ENCODE measurements at regions not wholly inside any gene's neighbourhood (a gene's known extent, or its start where the extent isn't known, plus 50 kb on each side); places are given as distances from the start of the nearest gene placed in this dataset.

DNA sequence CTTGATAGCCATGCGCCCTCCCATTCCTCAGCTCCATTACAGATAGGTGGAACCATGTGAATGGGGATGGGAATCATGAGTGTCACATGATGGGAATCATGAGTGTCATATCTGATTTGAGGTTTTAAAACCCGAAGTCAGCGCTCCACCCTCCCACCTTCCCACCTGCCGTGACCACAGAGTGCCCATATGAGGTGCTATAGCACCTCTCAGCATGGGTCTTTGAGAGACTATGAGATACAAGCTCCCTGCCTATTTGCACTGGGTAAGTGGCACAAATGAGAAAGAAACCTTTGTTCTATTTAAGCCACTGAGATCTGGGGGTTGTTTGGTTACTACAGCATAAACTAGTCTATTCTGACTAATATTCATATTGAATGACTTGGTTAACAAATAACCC, 78.5 kb upstream of the PTPRM start:
- ATAC-seq (no peak), DNase-seq (ENCODE audit: low read depth, low spot score) (no peak)
- ChIA-PET RAD21 (ENCODE audit: low non-redundant PET in 1 of 2, low total read pairs in 2 of 2, uncharacterized antibody in 2 of 2, unreplicated experiment in 2 of 2) (no interaction called here), POLR2A (no interaction called here), CTCF (no interaction called here)
- BruUV-seq (replicated peaks) = no TSS peak
- H3K4me2 ChIP-seq (ENCODE audit: low read length) = no peak overlapping the region
- H3K27ac ChIP-seq (ENCODE audit: low read depth, low read length) = no peak overlapping the region
- no peak overlapping the region for H2AFZ ChIP-seq (ENCODE audit: low read depth, low read length, poor library complexity, severe bottlenecking)
- H3K27me3 ChIP-seq (ENCODE audit: insufficient read depth, low read length) = no peaks in the 10 kb centered on the region
- no peak overlapping the region for H3K4me3 ChIP-seq (replicated peaks in 1 of 2; ENCODE audit: low read depth in 1 of 2, low read length in 2 of 2)
- H3K79me2 ChIP-seq (ENCODE audit: insufficient read depth, low read length) = no peaks in the 10 kb centered on the region
- TF ChIP-seq CEBPB (IDR thresholded peaks at IDR 0.05; ENCODE audit: low read depth) (no peak), EZH2phosphoT487 (IDR thresholded peaks at IDR 0.05; ENCODE audit: borderline replicate concordance) (no peak), JUND (IDR thresholded peaks at IDR 0.05) (no peak), FOSL1 (IDR thresholded peaks at IDR 0.05; ENCODE audit: low read depth) (no peak), EGR1 (IDR thresholded peaks at IDR 0.05; ENCODE audit: low read depth) (no peak), ZNF274 (IDR thresholded peaks at IDR 0.05; ENCODE audit: low read depth, low read length) (no peak), POLR2AphosphoS5 (IDR thresholded peaks at IDR 0.05; ENCODE audit: low read depth, low read length) (no peak), SP1 (IDR thresholded peaks at IDR 0.05; ENCODE audit: low read depth) (no peak), POLR2A (IDR thresholded peaks at IDR 0.05; ENCODE audit: borderline replicate concordance, extremely low read depth, insufficient read depth, insufficient read length) (no peak), RAD21 (IDR thresholded peaks at IDR 0.05; ENCODE audit: low read depth) (no peak)
- H3K9me2 ChIP-seq (ENCODE audit: insufficient read depth) = no peaks in the 10 kb centered on the region
- H3K4me1 ChIP-seq (ENCODE audit: control insufficient read depth in 1 of 2, insufficient read depth in 2 of 2, low read length in 2 of 2) = no peaks in the 10 kb centered on the region
- no peaks in the 10 kb centered on the region for H4K20me1 ChIP-seq (ENCODE audit: insufficient read depth)
- no peak overlapping the region for H3K9ac ChIP-seq (ENCODE audit: low read length)
- no peaks in the 10 kb centered on the region for H3K36me3 ChIP-seq (ENCODE audit: control insufficient read depth in 1 of 2, insufficient read depth in 2 of 2, low read length in 2 of 2)
- intact Hi-C loops (cut with micrococcal nuclease) = no loop called here
- peaks cover 0 to 4% of the 10 kb centered on the region in 2 experiments; a peak in 1 of 4 replicates for H3K9me3 ChIP-seq (ENCODE audit: control insufficient read depth in 1 of 2, insufficient read depth in 1 of 2, low read depth in 1 of 2, low read length in 2 of 2)

DNA sequence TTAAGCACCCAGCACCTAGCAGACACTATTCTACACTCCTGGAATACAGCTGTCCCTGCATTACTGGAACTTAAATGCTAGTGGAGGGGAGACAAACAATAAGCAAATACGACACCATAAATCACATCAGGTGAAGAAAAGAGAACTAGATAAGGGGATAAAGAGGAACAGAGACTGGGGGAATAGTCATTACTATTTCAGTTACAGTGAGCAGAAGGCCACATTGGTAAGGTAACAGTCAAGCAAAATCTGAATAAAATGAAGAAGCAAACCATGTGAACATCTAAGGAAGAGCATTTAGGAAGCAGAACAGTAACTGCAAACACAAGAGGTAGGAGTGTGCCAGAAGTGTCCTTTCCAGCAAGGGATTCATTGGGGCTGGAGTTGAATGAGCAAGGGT, 77.0 kb upstream of the PTPRM start:
- ATAC-seq (no peak), DNase-seq (ENCODE audit: low read depth, low spot score) (no peak)
- no peaks in the 10 kb centered on the region for H3K27me3 ChIP-seq (ENCODE audit: insufficient read depth, low read length)
- H3K27ac ChIP-seq (ENCODE audit: low read depth, low read length) = no peak overlapping the region
- no peak overlapping the region for H2AFZ ChIP-seq (ENCODE audit: low read depth, low read length, poor library complexity, severe bottlenecking)
- no peak overlapping the region for H3K4me3 ChIP-seq (replicated peaks in 1 of 2; ENCODE audit: low read depth in 1 of 2, low read length in 2 of 2)
- ChIA-PET RAD21 (ENCODE audit: low non-redundant PET in 1 of 2, low total read pairs in 2 of 2, uncharacterized antibody in 2 of 2, unreplicated experiment in 2 of 2) (no interaction called here), CTCF (no interaction called here), POLR2A (no interaction called here)
- intact Hi-C loops (cut with micrococcal nuclease) = no loop called here
- TF ChIP-seq JUND (IDR thresholded peaks at IDR 0.05) (no peak), POLR2A (IDR thresholded peaks at IDR 0.05; ENCODE audit: borderline replicate concordance, extremely low read depth, insufficient read depth, insufficient read length) (no peak)
- TF ChIP-seq, protein P1, sequence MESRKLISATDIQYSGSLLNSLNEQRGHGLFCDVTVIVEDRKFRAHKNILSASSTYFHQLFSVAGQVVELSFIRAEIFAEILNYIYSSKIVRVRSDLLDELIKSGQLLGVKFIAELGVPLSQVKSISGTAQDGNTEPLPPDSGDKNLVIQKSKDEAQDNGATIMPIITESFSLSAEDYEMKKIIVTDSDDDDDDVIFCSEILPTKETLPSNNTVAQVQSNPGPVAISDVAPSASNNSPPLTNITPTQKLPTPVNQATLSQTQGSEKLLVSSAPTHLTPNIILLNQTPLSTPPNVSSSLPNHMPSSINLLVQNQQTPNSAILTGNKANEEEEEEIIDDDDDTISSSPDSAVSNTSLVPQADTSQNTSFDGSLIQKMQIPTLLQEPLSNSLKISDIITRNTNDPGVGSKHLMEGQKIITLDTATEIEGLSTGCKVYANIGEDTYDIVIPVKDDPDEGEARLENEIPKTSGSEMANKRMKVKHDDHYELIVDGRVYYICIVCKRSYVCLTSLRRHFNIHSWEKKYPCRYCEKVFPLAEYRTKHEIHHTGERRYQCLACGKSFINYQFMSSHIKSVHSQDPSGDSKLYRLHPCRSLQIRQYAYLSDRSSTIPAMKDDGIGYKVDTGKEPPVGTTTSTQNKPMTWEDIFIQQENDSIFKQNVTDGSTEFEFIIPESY (IDR thresholded peaks at IDR 0.05; ENCODE audit: extremely low read depth, insufficient replicate concordance, low read length) = no peak
- H3K9ac ChIP-seq (ENCODE audit: low read length) = no peak overlapping the region
- no peaks in the 10 kb centered on the region for H4K20me1 ChIP-seq (ENCODE audit: insufficient read depth)
- H3K36me3 ChIP-seq (ENCODE audit: control insufficient read depth in 1 of 2, insufficient read depth in 2 of 2, low read length in 2 of 2) = no peaks in the 10 kb centered on the region
- H3K4me1 ChIP-seq (ENCODE audit: control insufficient read depth in 1 of 2, insufficient read depth in 2 of 2, low read length in 2 of 2) = no peaks in the 10 kb centered on the region
- H3K9me3 ChIP-seq (ENCODE audit: control insufficient read depth in 1 of 2, insufficient read depth in 1 of 2, low read depth in 1 of 2, low read length in 2 of 2) = peaks cover 0 to 4% of the 10 kb centered on the region in 2 experiments; a peak in 1 of 4 replicates
- no peaks in the 10 kb centered on the region for H3K9me2 ChIP-seq (ENCODE audit: insufficient read depth)
- no peaks in the 10 kb centered on the region for H3K79me2 ChIP-seq (ENCODE audit: insufficient read depth, low read length)
- H3K4me2 ChIP-seq (ENCODE audit: low read length) = no peak overlapping the region
- BruUV-seq (replicated peaks) = no TSS peak

Measured in HCT116 (cell line).